Pancreas (tissue), 10 donors: ENCODE measurements at regions not wholly inside any gene's neighbourhood (a gene's known extent, or its start where the extent isn't known, plus 50 kb on each side); places are given as distances from the start of the nearest gene placed in this dataset.

Experiments
- ATAC-seq, 4 donors: fragments of 200-7000 bp; cut with Tn5 transposase; one replicate each; pipeline versions ENCODE4 v1.8.0 to v1.9.1; 2020; ENCODE audit warnings: mild to moderate bottlenecking in 4 of 4, moderate library complexity in 4 of 4
- DNase-seq, 6 donors: peaks; one replicate each; pipeline ENCODE4 v3.0.0-alpha.2; 2020
- FAIRE-seq: peaks from 2 replicates; lab custom pipeline; 2012; peaks lifted over from hg19 to GRCh38; lab: Jason Lieb, UNC
- H3K27ac ChIP-seq, 4 donors: fragments of 200-600 bp; sonication (generic); 1 replicate in 3 of 4; 2 replicates in 1 of 4; pipeline versions ENCODE4 v1.5.0 to v1.8.0; 2020
- H3K27me3 ChIP-seq, 4 donors: fragments of 200-600 bp; one replicate each; pipeline ENCODE4 v1.8.0; 2021
- H3K36me3 ChIP-seq, 3 donors: fragments of 200-600 bp; sonication (generic) in 1 of 3; one replicate each; pipeline versions ENCODE4 v1.5.0 to v1.8.0; 2020 to 2021
- H3K4me1 ChIP-seq, 3 donors: fragments of 200-600 bp; one replicate each; pipeline ENCODE4 v1.8.0; 2021
- H3K4me3 ChIP-seq, 4 donors: fragments of 200-600 bp; sonication (generic) in 2 of 4; one replicate each; pipeline versions ENCODE4 v1.5.0 to v1.8.0; 2020 to 2021
- H3K9me3 ChIP-seq, 4 donors: fragments of 200-600 bp; one replicate each; pipeline ENCODE4 v1.8.0; 2021
- CTCF ChIP-seq, 4 donors: fragments of 200-600 bp; sonication (generic) in 3 of 4; IDR thresholded peaks; one replicate each; pipeline versions ENCODE4 v1.5.0 to v1.8.0; 2021; ENCODE audit warnings: antibody characterized with exemption in 4 of 4
- WGBS, 2 donors: extraction: QIAGEN DNeasy Blood & Tissue Kit; methylation state at CpG; one replicate each; pipeline ENCODE4 v1.1.7; 2013; 5-methylcytosine and 5-hydroxymethylcytosine counted together
- intact Hi-C, 3 donors: fragments of 100-400 bp; cut with DNase I; formaldehyde crosslinking; loops; one replicate each; pipeline versions ENCODE4 v1.11.1 to v1.14.2; 2022
- donor health status: healthy with polysubstance abuse.
- donor health status: DM: no; HTN: no; CAD: no; lungs with moderate emphysema.
- donor health status: DM: no; HTN: no; CAD: no.
- donor health status: control.
- donor health status: control.
- donor health status: Bipolar disorder and iron deficiency.
- donor health status: DM: yes; HTN: yes; CAD: no.
- donor health status: DM: no; HTN: no; CAD: no.
- donor health status: DM: no; HTN: no; CAD: no.
- donor health status: DM: yes; HTN: yes; CAD: no.

GRCh38 chr9:108537756-108538155, 318.0 kb downstream of the ACTL7B start:
- 58 to 61% methylated on average over 7 of the region's 7 CpGs for WGBS, 2 donors
- Histone ChIP-seq H3K36me3 (no peaks in the 10 kb centered on the region), H3K4me1 (no peaks in the 10 kb centered on the region), H3K9me3 (no peaks in the 10 kb centered on the region), H3K27ac (no peak overlapping the region), H3K27me3 (no peaks in the 10 kb centered on the region), H3K4me3 (no peak overlapping the region)
- ATAC-seq = no peak
- no peak for FAIRE-seq
- DNase-seq = no peak
- no peak for TF ChIP-seq CTCF (IDR thresholded peaks at IDR 0.05)
- intact Hi-C loops = no loop called here

- Histone ChIP-seq H3K27ac (no peak overlapping the region), H3K4me1 (no peaks in the 10 kb centered on the region), H3K27me3 (no peaks in the 10 kb centered on the region), H3K36me3 (no peaks in the 10 kb centered on the region), H3K4me3 (no peak overlapping the region), H3K9me3 (no peaks in the 10 kb centered on the region)
- intact Hi-C loops = no loop called here
- TF ChIP-seq CTCF (IDR thresholded peaks at IDR 0.05) = no peak
- WGBS, 2 donors = 83 to 84% methylated on average over 2 of the region's 2 CpGs
- FAIRE-seq (no peak), ATAC-seq (no peak), DNase-seq (no peak)
Observed at GRCh38 chr9:108536836-108537601, 318.8 kb downstream of the ACTL7B start.

- intact Hi-C loops = no loop called here
- 63 to 66% methylated on average over 3 of the region's 3 CpGs for WGBS, 2 donors
- no peak overlapping the region for H3K4me3 ChIP-seq
- ATAC-seq (no peak), DNase-seq (no peak), FAIRE-seq (no peak)
- H3K36me3 ChIP-seq = no peaks in the 10 kb centered on the region
- no peaks in the 10 kb centered on the region for H3K4me1 ChIP-seq
- peak in 2 of 4 donors; percentile 16 to 24 for TF ChIP-seq CTCF (IDR thresholded peaks at IDR 0.05)
- H3K27me3 ChIP-seq = no peaks in the 10 kb centered on the region
- no peaks in the 10 kb centered on the region for H3K9me3 ChIP-seq
- H3K27ac ChIP-seq = no peak overlapping the region
Observed at GRCh38 chr9:108535526-108535925, 320.3 kb downstream of the ACTL7B start.

- Histone ChIP-seq H3K27ac (no peak overlapping the region), H3K4me1 (no peaks in the 10 kb centered on the region), H3K27me3 (no peaks in the 10 kb centered on the region), H3K9me3 (no peaks in the 10 kb centered on the region), H3K4me3 (no peak overlapping the region), H3K36me3 (no peaks in the 10 kb centered on the region)
- no peak for TF ChIP-seq CTCF (IDR thresholded peaks at IDR 0.05)
- no peak for ATAC-seq
- no peak for DNase-seq
- WGBS, 2 donors = 44 to 55% methylated on average over 2 of the region's 2 CpGs
- FAIRE-seq = no peak
- intact Hi-C loops = no loop called here
Observed at GRCh38 chr9:108534741-108535140, 321.0 kb downstream of the ACTL7B start.

- 90 to 97% methylated on average over 28 to 29 of the region's 29 CpGs for WGBS, 2 donors
- no peak for TF ChIP-seq CTCF (IDR thresholded peaks at IDR 0.05)
- no peaks in the 10 kb centered on the region for H3K9me3 ChIP-seq
- ATAC-seq = no peak
- intact Hi-C loops = no loop called here
- H3K27ac ChIP-seq = no peak overlapping the region
- no peaks in the 10 kb centered on the region for H3K27me3 ChIP-seq
- no peaks in the 10 kb centered on the region for H3K36me3 ChIP-seq
- no peak for FAIRE-seq
- DNase-seq = peak in 1 of 6 donors; percentile 51
- H3K4me3 ChIP-seq = no peak overlapping the region
- H3K4me1 ChIP-seq = no peaks in the 10 kb centered on the region
Observed at GRCh38 chr9:108530141-108530540, 325.6 kb downstream of the ACTL7B start.
